K562 (cell line): ENCODE measurements at regions not wholly inside any gene's neighbourhood (a gene's known extent, or its start where the extent isn't known, plus 50 kb on each side); places are given as distances from the start of the nearest gene placed in this dataset.

ENCODE experiments used
- ATAC-seq: fragments of 200-7000 bp; cut with Tn5 transposase; 3 replicates; pipeline ENCODE4 v1.9.1; 2020; ENCODE audit warnings: moderate library complexity
- BruUV-seq: library from RNA; stranded (reverse); fragments of 400-500 nt; replicated peaks from 2 replicates; lab custom pipeline; 2021; lab: Mats Ljungman, UMichigan
- CTCF ChIA-PET: fragments of 300-600 bp; formaldehyde crosslinking; extraction: SDS; loops from one replicate; lab custom pipeline; 2021; ENCODE audit warnings: low intra/inter-chr PET ratio; lab: Yijun Ruan, JAX
- POLR2A ChIA-PET: fragments of 300-600, 350-650 bp; sonication (Branson Sonifier 250); formaldehyde crosslinking; extraction: SDS; loops from one replicate; lab custom pipeline; 2021; ENCODE audit warnings: antibody characterized with exemption, inconsistent platforms; lab: Yijun Ruan, JAX
- DNase-seq, 4 experiments: peaks; one replicate each; pipeline versions ENCODE4 v3.0.0 to v3.0.0-alpha.2; 2011 to 2018; ENCODE audit warnings: low spot score in 3 of 4, mixed read lengths in 3 of 4; ENCODE audit errors: extremely low read depth in 1 of 4
- FAIRE-seq: peaks from 2 replicates; lab custom pipeline; 2011; peaks lifted over from hg19 to GRCh38; lab: Jason Lieb, UNC
- H2AFZ ChIP-seq: 2 replicates; pipeline ENCODE4 v1.6.0; 2011; ENCODE audit warnings: low read depth, low read length, control low read depth, inconsistent platforms
- H3K27ac ChIP-seq: fragments of 200-600 bp; 3 replicates; pipeline ENCODE4 v1.8.0; 2011; ENCODE audit warnings: low read depth, mild to moderate bottlenecking, control low read depth, inconsistent platforms, low read length, moderate library complexity, mixed read lengths; ENCODE audit errors: extremely low read depth
- H3K27me3 ChIP-seq, 2 experiments: fragments of 300-600 bp in 1 of 2; 2 replicates in 1 of 2; 3 replicates in 1 of 2; pipeline versions ENCODE4 v1.6.0 to v1.8.0; 2011; ENCODE audit warnings: inconsistent platforms in 2 of 2, low read length in 2 of 2, mild to moderate bottlenecking in 1 of 2, mixed read lengths in 1 of 2, moderate library complexity in 1 of 2; ENCODE audit not compliant: control insufficient read depth in 2 of 2, insufficient read depth in 2 of 2
- H3K36me3 ChIP-seq: fragments of 300-600 bp; 3 replicates; pipeline ENCODE4 v1.8.0; 2011; ENCODE audit warnings: mild to moderate bottlenecking, low read length, inconsistent platforms; ENCODE audit not compliant: control insufficient read depth, insufficient read depth
- H3K4me1 ChIP-seq, 2 experiments: fragments of 200-600 bp in 1 of 2; replicated peaks in 1 of 2; 2 replicates in 1 of 2; 3 replicates in 1 of 2; pipeline versions ENCODE4 v1.5.1 to v1.8.0; 2011; ENCODE audit warnings: inconsistent platforms in 2 of 2, low read length in 2 of 2, mild to moderate bottlenecking in 1 of 2, mixed read lengths in 1 of 2, moderate library complexity in 1 of 2; ENCODE audit not compliant: control insufficient read depth in 2 of 2, insufficient read depth in 2 of 2
- H3K4me2 ChIP-seq: 2 replicates; pipeline ENCODE4 v1.6.1; 2011; ENCODE audit warnings: low read length, control low read depth, inconsistent platforms, mixed read lengths; ENCODE audit not compliant: insufficient read depth
- H3K4me3 ChIP-seq: fragments of 200-600 bp; sonication (generic), shearing (Covaris generic); 2 replicates; pipeline ENCODE4 v1.5.1; 2016; ENCODE audit warnings: control low read depth, inconsistent platforms
- H3K79me2 ChIP-seq: fragments of 200-600 bp; 3 replicates; pipeline ENCODE4 v1.8.0; 2011; ENCODE audit warnings: low read length, inconsistent platforms; ENCODE audit not compliant: control insufficient read depth, insufficient read depth
- H3K9ac ChIP-seq, 2 experiments: 2 replicates each; pipeline versions ENCODE4 v1.6.0 to v1.6.1; 2011; ENCODE audit warnings: low read depth in 2 of 2, low read length in 2 of 2, control low read depth in 1 of 2, inconsistent platforms in 1 of 2, mild to moderate bottlenecking in 1 of 2, mixed read lengths in 1 of 2; ENCODE audit not compliant: insufficient read depth in 1 of 2
- H3K9me1 ChIP-seq: one replicate; pipeline ENCODE4 v1.6.0; 2011; ENCODE audit warnings: inconsistent platforms, mild to moderate bottlenecking, low read length, moderate library complexity; ENCODE audit not compliant: control insufficient read depth, insufficient read depth
- H3K9me3 ChIP-seq: replicated peaks from 2 replicates; pipeline ENCODE4 v1.5.1; 2011; ENCODE audit warnings: low read depth, low read length, inconsistent platforms; ENCODE audit not compliant: control insufficient read depth, insufficient read depth
- H4K20me1 ChIP-seq: replicated peaks from 2 replicates; pipeline ENCODE4 v1.6.1; 2011; ENCODE audit warnings: low read length, inconsistent platforms, mixed read lengths; ENCODE audit not compliant: control insufficient read depth, insufficient read depth
- ARHGAP35 ChIP-seq: fragments of 450-650 bp; IDR thresholded peaks from 2 replicates; pipeline ENCODE4 v1.6.1; 2018; ENCODE audit not compliant: partially characterized antibody
- CBFB ChIP-seq: sonication (generic); formaldehyde crosslinking; IDR thresholded peaks from 2 replicates; pipeline ENCODE4 v1.4.0; 2020; ENCODE audit warnings: mild to moderate bottlenecking, missing genetic modification reagents
- CC2D1A ChIP-seq: fragments of 450-650 bp; IDR thresholded peaks from 2 replicates; pipeline ENCODE4 v1.6.1; 2017; ENCODE audit warnings: mild to moderate bottlenecking
- FIP1L1 ChIP-seq: fragments of 200-400 bp; formaldehyde crosslinking; IDR thresholded peaks from 2 replicates; pipeline ENCODE4 v1.6.1; 2018; ENCODE audit warnings: mild to moderate bottlenecking, low read depth, low read length; ENCODE audit not compliant: poor library complexity, severe bottlenecking
- FOXP1 ChIP-seq: sonication (generic); formaldehyde crosslinking; IDR thresholded peaks from 2 replicates; pipeline ENCODE4 v1.8.0; 2022; ENCODE audit warnings: mild to moderate bottlenecking, missing genetic modification reagents
- GTF3C2 ChIP-seq: IDR thresholded peaks from 3 replicates; pipeline ENCODE4 v1.6.1; 2011; ENCODE audit warnings: borderline replicate concordance, mild to moderate bottlenecking, moderate library complexity; ENCODE audit not compliant: insufficient read length; ENCODE audit errors: extremely low read depth
- NR2C2 ChIP-seq, 2 experiments: fragments of 200-800 bp in 1 of 2; sonication (Bioruptor generic) in 1 of 2; sonication (generic) in 1 of 2; formaldehyde crosslinking in 1 of 2; IDR thresholded peaks; 2 replicates each; pipeline versions ENCODE4 v1.6.1 to v1.8.0; 2016 to 2022; ENCODE audit warnings: mild to moderate bottlenecking in 1 of 2, missing compliant biosample characterization in 1 of 2, missing genetic modification characterization in 1 of 2, missing genetic modification reagents in 1 of 2
- NR3C1 ChIP-seq: sonication (generic); formaldehyde crosslinking; IDR thresholded peaks from 2 replicates; pipeline ENCODE4 v1.8.1; 2022; ENCODE audit warnings: missing genetic modification reagents
- NRF1 ChIP-seq, 2 experiments: fragments of 450-650 bp; IDR thresholded peaks in 1 of 2; conservative IDR thresholded peaks in 1 of 2; 2 replicates each; pipeline ENCODE4 v1.6.1; 2014; ENCODE audit warnings: mild to moderate bottlenecking in 2 of 2
- POLR2B ChIP-seq: fragments of 450-650 bp; IDR thresholded peaks from 2 replicates; pipeline ENCODE4 v1.6.1; 2018; ENCODE audit warnings: low read depth; ENCODE audit not compliant: partially characterized antibody
- RAD21 ChIP-seq, 2 experiments: fragments of 250-450 bp in 1 of 2; fragments of 450-650 bp in 1 of 2; sonication (Bioruptor Pico) in 1 of 2; formaldehyde crosslinking in 1 of 2; IDR thresholded peaks in 1 of 2; conservative IDR thresholded peaks in 1 of 2; 2 replicates each; pipeline versions ENCODE4 v1.4.0 to v1.8.0; 2020 to 2022; ENCODE audit warnings: mild to moderate bottlenecking in 2 of 2, moderate library complexity in 1 of 2
- RBM25 ChIP-seq: fragments of 200-400 bp; formaldehyde crosslinking; IDR thresholded peaks from 2 replicates; pipeline ENCODE4 v1.6.1; 2018; ENCODE audit warnings: low read length, low read depth, moderate library complexity; ENCODE audit not compliant: severe bottlenecking
- SNRNP70 ChIP-seq: fragments of 200-400 bp; formaldehyde crosslinking; optimal IDR thresholded peaks from 2 replicates; pipeline ENCODE3; 2017; ENCODE audit warnings: low read depth, low read length
- TRIM25 ChIP-seq: fragments of 450-650 bp; IDR thresholded peaks from 2 replicates; pipeline ENCODE4 v1.7.0; 2016; ENCODE audit warnings: borderline replicate concordance
- ZFX ChIP-seq: sonication (generic); formaldehyde crosslinking; IDR thresholded peaks from 2 replicates; pipeline ENCODE4 v1.8.0; 2022; ENCODE audit warnings: mild to moderate bottlenecking, missing genetic modification reagents, moderate library complexity
- ZKSCAN3 ChIP-seq: fragments of 250-450 bp; sonication (Bioruptor Pico); IDR thresholded peaks from 2 replicates; pipeline ENCODE4 v1.4.0; 2020
- ZNF134 ChIP-seq: fragments of 250-450 bp; sonication (Bioruptor Pico); conservative IDR thresholded peaks from 2 replicates; pipeline ENCODE4 v1.4.0; 2020
- WGBS: fragments of 100-300 bp; shearing (Covaris generic); methylation state at CpG from one replicate; pipeline ENCODE4 v1.1.6; 2016; ENCODE audit warnings: low coverage, mixed read lengths; ENCODE audit not compliant: insufficient coverage; ENCODE audit errors: missing lambda C conversion rate; 5-methylcytosine and 5-hydroxymethylcytosine counted together
- in situ Hi-C: fragments of 300-500 bp; cut with MboI; formaldehyde crosslinking; loops from 4 replicates; pipeline ENCODE4 v1.15.0; 2018; ENCODE audit warnings: inconsistent platforms, mixed read lengths
- intact Hi-C: fragments of 100-400 bp; cut with micrococcal nuclease; formaldehyde crosslinking; loops from 2 replicates; pipeline ENCODE4 v1.14.2; 2022

GRCh38 chr10:105494944-105495343 lies 853.9 kb downstream of the SORCS3 start (continued):
- TF ChIP-seq NRF1 (conservative IDR thresholded peaks at IDR 0.05 in 1 of 2, IDR thresholded peaks at IDR 0.05 in 1 of 2) (no peak), NR3C1 (CRISPR knock-in tag) (no peak), CC2D1A (no peak)
- TF ChIP-seq, all 486 proteins: peak for 0

GRCh38 chr10:105494303-105494702 lies 853.2 kb downstream of the SORCS3 start:
- WGBS: 0% methylated on average over 2 of the region's 2 CpGs
- no peaks in the 10 kb centered on the region for H3K27me3 ChIP-seq
- no peaks in the 10 kb centered on the region for H3K36me3 ChIP-seq
- in situ Hi-C loops (no loop called here), intact Hi-C loops (no loop called here)
- H3K9me3 ChIP-seq: no peaks in the 10 kb centered on the region
- no peak overlapping the region for H3K9ac ChIP-seq
- no peak for FAIRE-seq
- BruUV-seq: no TSS peak
- no peak for ATAC-seq
- H3K4me1 ChIP-seq: no peaks in the 10 kb centered on the region
- H3K9me1 ChIP-seq: no peaks in the 10 kb centered on the region
- H4K20me1 ChIP-seq: no peaks in the 10 kb centered on the region
- no peak overlapping the region for H2AFZ ChIP-seq
- H3K4me3 ChIP-seq: no peak overlapping the region
- no peak overlapping the region for H3K4me2 ChIP-seq
- ChIA-PET POLR2A (no interaction called here), CTCF (no interaction called here)
- no peak for TF ChIP-seq ZFX (CRISPR knock-in tag)
- TF ChIP-seq FIP1L1: no peak
- TF ChIP-seq RBM25: no peak
- TF ChIP-seq ZNF134 (CRISPR knock-in tag): no peak
- TF ChIP-seq ZKSCAN3 (CRISPR knock-in tag): no peak
- no peak for TF ChIP-seq GTF3C2
- no peak for TF ChIP-seq SNRNP70
- no peak for TF ChIP-seq NR2C2 (CRISPR knock-in tag; IDR thresholded peaks at IDR 0.05)
- no peak for TF ChIP-seq NR2C2 (tag; IDR thresholded peaks at IDR 0.05)
- TF ChIP-seq CBFB: no peak
- TF ChIP-seq ARHGAP35: no peak
- no peak for TF ChIP-seq RAD21 (CRISPR knock-in tag; conservative IDR thresholded peaks at IDR 0.05 in 1 of 2, IDR thresholded peaks at IDR 0.05 in 1 of 2)
- TF ChIP-seq FOXP1: no peak
- TF ChIP-seq TRIM25: no peak
- no peak for TF ChIP-seq POLR2B
- H3K79me2 ChIP-seq: no peaks in the 10 kb centered on the region
- H3K27ac ChIP-seq: no peak overlapping the region
- DNase-seq: no peak
